ENCODE measurements at regions not wholly inside any gene's neighbourhood (a gene's known extent, or its start where the extent isn't known, plus 50 kb on each side); places are given as distances from the start of the nearest gene placed in this dataset.

GRCh38 chr2:16454621-16455020 is 211.0 kb downstream of the CYRIA start:
- CTCF ChIA-PET = interaction anchor here (1.0 kb wide), 1 partner anchor 9 kb away, joined by 3 read pairs; no protein-coding TSS in a partner anchor
- POLR2A ChIA-PET = no interaction called here
- TF ChIP-seq CTCF (IDR thresholded peaks at IDR 0.05; ENCODE audit: control extremely low read depth, extremely low read depth, low read depth, missing control alignments) = no peak
- no peak for DNase-seq (ENCODE audit: extremely low spot score)

GRCh38 chr2:16452123-16452522 is 213.5 kb downstream of the CYRIA start:
- ChIA-PET POLR2A (no interaction called here), CTCF (interaction anchor here (0.8 to 1.8 kb wide), 2 partner anchors 12 to 13 kb away, joined by 3 to 5 read pairs; no protein-coding TSS in a partner anchor)
- no peak for TF ChIP-seq CTCF (IDR thresholded peaks at IDR 0.05; ENCODE audit: control extremely low read depth, extremely low read depth, low read depth, missing control alignments)

GRCh38 chr2:16446706-16447105 is 218.9 kb downstream of the CYRIA start:
- POLR2A ChIA-PET = no interaction called here
- CTCF ChIA-PET = no interaction called here
- no peak for TF ChIP-seq CTCF (IDR thresholded peaks at IDR 0.05; ENCODE audit: control extremely low read depth, extremely low read depth, low read depth, missing control alignments)
- DNase-seq (ENCODE audit: extremely low spot score) = no peak

More at GRCh38 chr2:16452123-16452522, 213.5 kb downstream of the CYRIA start:
- no peak for DNase-seq (ENCODE audit: extremely low spot score)

GRCh38 chr2:16442971-16443370 is 222.7 kb downstream of the CYRIA start:
- CTCF ChIA-PET = interaction anchor here (2.4 kb wide), 1 partner anchor 18 kb away, joined by 5 read pairs; no protein-coding TSS in a partner anchor

GRCh38 chr2:16441431-16441830 is 224.2 kb downstream of the CYRIA start:
- POLR2A ChIA-PET = no interaction called here
- CTCF ChIA-PET = interaction anchor here (0.9 to 2.4 kb wide), 4 partner anchors 9 to 22 kb away, joined by 3 to 5 read pairs (median 3); no protein-coding TSS in a partner anchor
- DNase-seq (ENCODE audit: extremely low spot score) = no peak
- TF ChIP-seq CTCF (IDR thresholded peaks at IDR 0.05; ENCODE audit: control extremely low read depth, extremely low read depth, low read depth, missing control alignments) = no peak

More at GRCh38 chr2:16442971-16443370, 222.7 kb downstream of the CYRIA start:
- no peak for DNase-seq (ENCODE audit: extremely low spot score)
- TF ChIP-seq CTCF (IDR thresholded peaks at IDR 0.05; ENCODE audit: control extremely low read depth, extremely low read depth, low read depth, missing control alignments) = no peak
- POLR2A ChIA-PET = no interaction called here

- no peak for DNase-seq (ENCODE audit: extremely low spot score)
- ChIA-PET POLR2A (no interaction called here), CTCF (interaction anchor here (1.2 to 2.4 kb wide), 2 partner anchors 10 to 16 kb away, joined by 3 to 5 read pairs; no protein-coding TSS in a partner anchor)
- TF ChIP-seq CTCF (IDR thresholded peaks at IDR 0.05; ENCODE audit: control extremely low read depth, extremely low read depth, low read depth, missing control alignments) = no peak
Observed at GRCh38 chr2:16440898-16441297, 224.7 kb downstream of the CYRIA start.

Measured in GM10248 (cell line).